GM06990 (cell line): ENCODE measurements at regions not wholly inside any gene's neighbourhood (a gene's known extent, or its start where the extent isn't known, plus 50 kb on each side); places are given as distances from the start of the nearest gene placed in this dataset.

ENCODE experiments used
- DNase-seq: peaks from one replicate; pipeline ENCODE4 v3.0.0-alpha.2; 2011; ENCODE audit not compliant: insufficient read length; ENCODE audit errors: extremely low read depth
- H3K27me3 ChIP-seq: replicated peaks from 2 replicates; pipeline ENCODE4 v1.6.0; 2011; ENCODE audit warnings: low read length; ENCODE audit not compliant: control insufficient read depth, insufficient read depth
- H3K36me3 ChIP-seq: 2 replicates; pipeline ENCODE4 v1.5.1; 2011; ENCODE audit warnings: low read length; ENCODE audit not compliant: control insufficient read depth, insufficient read depth
- H3K4me3 ChIP-seq: replicated peaks from 2 replicates; pipeline ENCODE4 v1.5.1; 2011; ENCODE audit warnings: low read depth, mild to moderate bottlenecking, control low read depth, low read length
- TF ChIP-seq, protein P1 (sequence below): IDR thresholded peaks from 2 replicates; pipeline ENCODE4 v1.5.1; 2011; ENCODE audit warnings: low read length, control low read depth, mild to moderate bottlenecking, inconsistent platforms; ENCODE audit not compliant: insufficient read depth, poor library complexity, severe bottlenecking

- H3K27me3 ChIP-seq, result no peaks in the 10 kb centered on the region
- DNase-seq, result no peak
- H3K4me3 ChIP-seq, result no peak overlapping the region
- H3K36me3 ChIP-seq, result no peaks in the 10 kb centered on the region
- TF ChIP-seq, protein P1, sequence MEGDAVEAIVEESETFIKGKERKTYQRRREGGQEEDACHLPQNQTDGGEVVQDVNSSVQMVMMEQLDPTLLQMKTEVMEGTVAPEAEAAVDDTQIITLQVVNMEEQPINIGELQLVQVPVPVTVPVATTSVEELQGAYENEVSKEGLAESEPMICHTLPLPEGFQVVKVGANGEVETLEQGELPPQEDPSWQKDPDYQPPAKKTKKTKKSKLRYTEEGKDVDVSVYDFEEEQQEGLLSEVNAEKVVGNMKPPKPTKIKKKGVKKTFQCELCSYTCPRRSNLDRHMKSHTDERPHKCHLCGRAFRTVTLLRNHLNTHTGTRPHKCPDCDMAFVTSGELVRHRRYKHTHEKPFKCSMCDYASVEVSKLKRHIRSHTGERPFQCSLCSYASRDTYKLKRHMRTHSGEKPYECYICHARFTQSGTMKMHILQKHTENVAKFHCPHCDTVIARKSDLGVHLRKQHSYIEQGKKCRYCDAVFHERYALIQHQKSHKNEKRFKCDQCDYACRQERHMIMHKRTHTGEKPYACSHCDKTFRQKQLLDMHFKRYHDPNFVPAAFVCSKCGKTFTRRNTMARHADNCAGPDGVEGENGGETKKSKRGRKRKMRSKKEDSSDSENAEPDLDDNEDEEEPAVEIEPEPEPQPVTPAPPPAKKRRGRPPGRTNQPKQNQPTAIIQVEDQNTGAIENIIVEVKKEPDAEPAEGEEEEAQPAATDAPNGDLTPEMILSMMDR, result no peak
Observed at GRCh38 chr5:38148021-38148625, 110.2 kb upstream of the EGFLAM start.

DNA sequence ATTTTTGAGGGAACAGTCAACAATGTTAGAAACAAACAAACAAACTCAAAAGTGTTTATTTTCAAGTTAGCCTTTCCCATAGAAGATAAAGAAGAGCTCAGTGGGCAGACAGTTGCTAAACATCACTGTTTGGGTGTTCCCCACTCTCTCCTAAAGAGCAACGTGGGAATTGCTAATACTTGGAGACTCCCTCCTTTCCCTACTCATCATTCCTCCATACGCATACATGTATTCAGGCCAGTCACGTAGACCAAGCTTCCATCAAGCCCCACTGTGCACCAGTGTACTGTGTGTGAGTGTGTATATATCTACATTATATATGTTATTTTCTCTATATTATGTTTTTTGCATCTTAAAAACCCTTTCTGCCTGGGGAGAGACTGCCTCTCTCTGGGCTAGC lies 115.0 kb upstream of the EGFLAM start:
- Histone ChIP-seq H3K36me3 (no peaks in the 10 kb centered on the region), H3K27me3 (no peaks in the 10 kb centered on the region), H3K4me3 (no peak overlapping the region)
- TF ChIP-seq, protein P1, result no peak
- DNase-seq, result no peak

DNA sequence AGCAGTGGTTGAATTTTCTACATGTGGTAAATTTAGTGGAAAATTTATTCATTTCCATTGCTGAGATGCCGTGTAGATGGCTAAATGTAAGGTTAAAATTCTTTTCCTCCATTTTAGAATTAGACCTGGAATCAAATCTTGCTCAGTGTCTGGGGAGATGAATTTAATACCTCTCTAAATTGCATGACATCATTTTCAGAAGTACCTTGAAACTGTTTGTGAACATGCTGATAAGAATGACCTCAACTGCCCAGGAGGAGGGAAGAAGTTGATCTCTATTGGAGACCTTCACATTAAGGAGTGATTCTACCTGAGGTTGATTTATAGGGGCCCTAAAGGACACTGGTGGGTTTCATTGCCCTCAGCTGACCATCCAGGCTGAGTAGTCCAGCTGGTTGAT lies 116.7 kb upstream of the EGFLAM start:
- Histone ChIP-seq H3K4me3 (no peak overlapping the region), H3K36me3 (no peaks in the 10 kb centered on the region), H3K27me3 (no peaks in the 10 kb centered on the region; the same call in 1 of the 2 replicates)
- TF ChIP-seq, protein P1, result no peak
- no peak for DNase-seq

DNA sequence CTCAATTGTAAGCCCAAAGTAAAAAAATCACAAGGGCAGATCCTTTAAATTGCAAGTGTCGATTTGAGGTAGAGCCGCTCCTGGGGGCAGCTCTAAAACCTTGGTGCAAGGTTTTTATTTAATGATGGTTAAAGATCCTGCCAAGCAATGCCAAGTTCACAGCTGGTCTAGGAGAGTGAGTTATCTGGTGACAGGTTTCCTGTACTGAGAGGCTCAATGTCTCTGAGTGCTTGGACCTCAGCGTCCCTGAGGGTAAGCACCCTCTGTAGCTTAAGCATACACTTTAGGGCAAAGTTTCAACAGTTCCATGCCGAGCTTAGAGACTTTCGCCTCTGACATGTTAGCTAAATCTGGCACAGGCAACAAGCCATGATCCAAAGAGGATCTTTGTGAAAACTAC lies 119.8 kb upstream of the EGFLAM start:
- peaks cover 2% of the 10 kb centered on the region; the same call in 1 of the 2 replicates for H3K27me3 ChIP-seq
- TF ChIP-seq, protein P1, result no peak
- DNase-seq, result no peak

GRCh38 chr5:38135486-38136039 lies 122.8 kb upstream of the EGFLAM start:
- Histone ChIP-seq H3K4me3 (no peak overlapping the region), H3K27me3 (peaks cover 2% of the 10 kb centered on the region; the same call in 1 of the 2 replicates), H3K36me3 (no peaks in the 10 kb centered on the region)
- no peak for DNase-seq
- TF ChIP-seq, protein P1, result no peak

More for the DNA sequence above, 119.8 kb upstream of the EGFLAM start:
- no peaks in the 10 kb centered on the region for H3K36me3 ChIP-seq
- H3K4me3 ChIP-seq, result no peak overlapping the region
